ENCODE measurements at regions not wholly inside any gene's neighbourhood (a gene's known extent, or its start where the extent isn't known, plus 50 kb on each side); places are given as distances from the start of the nearest gene placed in this dataset.

GRCh38 chr4:64166365-64166764 is 242.9 kb downstream of the TECRL start:
- TF ChIP-seq CTCF (conservative IDR thresholded peaks at IDR 0.05), result no peak
- H3K27me3 Mint-ChIP-seq (ENCODE audit: insufficient read depth), result no peaks in the 10 kb centered on the region
- no peak overlapping the region for H3K4me3 Mint-ChIP-seq
- no peak overlapping the region for H3K9ac ChIP-seq (ENCODE audit: extremely low read depth, low read length, poor library complexity, severe bottlenecking)
- no peak overlapping the region for H3K27ac Mint-ChIP-seq
- DNase-seq, result no peak
- no peaks in the 10 kb centered on the region for H3K9me3 ChIP-seq (ENCODE audit: control insufficient read depth, low read length)
- WGBS, 2 experiments (ENCODE audit: insufficient coverage in 1 of 2, insufficient read length in 1 of 2), result 60 to 92% methylated on average over 1 to 3 of the region's 3 CpGs
- H3K4me3 ChIP-seq (ENCODE audit: low read length), result no peak overlapping the region
- H3K27me3 ChIP-seq (ENCODE audit: control insufficient read depth, insufficient read depth, low read length, poor library complexity, severe bottlenecking), result no peaks in the 10 kb centered on the region
- H3K36me3 ChIP-seq (ENCODE audit: control insufficient read depth, insufficient read depth, low read length), result no peaks in the 10 kb centered on the region
- H3K4me1 Mint-ChIP-seq, result peaks cover 20% of the 10 kb centered on the region
- H3K27ac ChIP-seq (ENCODE audit: low read depth, low read length), result no peak overlapping the region
- no peaks in the 10 kb centered on the region for H3K36me3 Mint-ChIP-seq (ENCODE audit: low read depth)
- H3K4me1 ChIP-seq (ENCODE audit: control insufficient read depth, insufficient read depth, low read length), result peaks cover 4% of the 10 kb centered on the region
- no peaks in the 10 kb centered on the region for H3K9me3 Mint-ChIP-seq

GRCh38 chr4:64158648-64159326 is 250.5 kb downstream of the TECRL start:
- H3K36me3 Mint-ChIP-seq (ENCODE audit: low read depth), result peaks cover 2% of the 10 kb centered on the region
- Histone ChIP-seq H3K4me3 (ENCODE audit: low read length) (no peak overlapping the region), H3K9me3 (ENCODE audit: control insufficient read depth, low read length) (peaks cover 28% of the 10 kb centered on the region), H3K27me3 (ENCODE audit: control insufficient read depth, insufficient read depth, low read length, poor library complexity, severe bottlenecking) (no peaks in the 10 kb centered on the region), H3K9ac (ENCODE audit: extremely low read depth, low read length, poor library complexity, severe bottlenecking) (no peak overlapping the region), H3K36me3 (ENCODE audit: control insufficient read depth, insufficient read depth, low read length) (no peaks in the 10 kb centered on the region), H3K27ac (ENCODE audit: low read depth, low read length) (no peak overlapping the region), H3K4me1 (ENCODE audit: control insufficient read depth, insufficient read depth, low read length) (no peaks in the 10 kb centered on the region)
- H3K4me1 Mint-ChIP-seq, result peaks cover 4% of the 10 kb centered on the region
- peaks cover 10% of the 10 kb centered on the region for H3K9me3 Mint-ChIP-seq
- 61% methylated on average over 6 of the region's 7 CpGs; no CpG with 5 or more reads in 1 of the 2 experiments for WGBS, 2 experiments (ENCODE audit: insufficient coverage in 1 of 2, insufficient read length in 1 of 2)
- H3K27me3 Mint-ChIP-seq (ENCODE audit: insufficient read depth), result no peaks in the 10 kb centered on the region
- H3K27ac Mint-ChIP-seq, result no peak overlapping the region
- DNase-seq, result peak; percentile 83
- TF ChIP-seq CTCF (conservative IDR thresholded peaks at IDR 0.05), result peak; percentile 91
- H3K4me3 Mint-ChIP-seq, result no peak overlapping the region

- H3K9me3 ChIP-seq (ENCODE audit: control insufficient read depth, low read length), result peaks cover 28% of the 10 kb centered on the region
- H3K4me3 ChIP-seq (ENCODE audit: low read length), result no peak overlapping the region
- TF ChIP-seq CTCF (conservative IDR thresholded peaks at IDR 0.05), result no peak
- H3K4me1 ChIP-seq (ENCODE audit: control insufficient read depth, insufficient read depth, low read length), result no peaks in the 10 kb centered on the region
- H3K9ac ChIP-seq (ENCODE audit: extremely low read depth, low read length, poor library complexity, severe bottlenecking), result no peak overlapping the region
- Mint-ChIP-seq H3K4me3 (no peak overlapping the region), H3K4me1 (no peaks in the 10 kb centered on the region), H3K27ac (no peak overlapping the region), H3K27me3 (ENCODE audit: insufficient read depth) (no peaks in the 10 kb centered on the region), H3K36me3 (ENCODE audit: low read depth) (peaks cover 2% of the 10 kb centered on the region), H3K9me3 (peaks cover 10% of the 10 kb centered on the region)
- H3K27ac ChIP-seq (ENCODE audit: low read depth, low read length), result no peak overlapping the region
- no peaks in the 10 kb centered on the region for H3K27me3 ChIP-seq (ENCODE audit: control insufficient read depth, insufficient read depth, low read length, poor library complexity, severe bottlenecking)
- H3K36me3 ChIP-seq (ENCODE audit: control insufficient read depth, insufficient read depth, low read length), result no peaks in the 10 kb centered on the region
- 91 to 100% methylated on average over 1 to 2 of the region's 2 CpGs for WGBS, 2 experiments (ENCODE audit: insufficient coverage in 1 of 2, insufficient read length in 1 of 2)
- DNase-seq, result no peak
Measured at GRCh38 chr4:64157397-64157796, 251.9 kb downstream of the TECRL start.
